HEK293 (cell line): ENCODE measurements at regions not wholly inside any gene's neighbourhood (a gene's known extent, or its start where the extent isn't known, plus 50 kb on each side); places are given as distances from the start of the nearest gene placed in this dataset.

Experiments used
- CTCF ChIA-PET: fragments of 350-600 bp; formaldehyde crosslinking; extraction: SDS; loops from one replicate; lab custom pipeline; 2021; ENCODE audit warnings: antibody characterized with exemption; lab: Yijun Ruan, JAX
- POLR2A ChIA-PET: fragments of 300-600 bp; formaldehyde crosslinking; extraction: SDS; loops from one replicate; lab custom pipeline; 2020; ENCODE audit warnings: antibody characterized with exemption, inconsistent platforms; lab: Yijun Ruan, JAX
- H3K27ac ChIP-seq: fragments of 200-500 bp; sonication (Bioruptor generic); 2 replicates; pipeline ENCODE4 v1.5.1; 2014; ENCODE audit warnings: low read depth, low read length, control low read depth, inconsistent platforms; ENCODE audit errors: extremely low read depth
- H3K36me3 ChIP-seq, 2 experiments: fragments of 200-500 bp in 1 of 2; sonication (Bioruptor generic) in 1 of 2; 1 replicate in 1 of 2; 2 replicates in 1 of 2; pipeline ENCODE4 v1.5.1; 2014 to 2017; ENCODE audit warnings: inconsistent platforms in 2 of 2, low read length in 2 of 2; ENCODE audit not compliant: control insufficient read depth in 2 of 2, insufficient read depth in 1 of 2
- H3K4me1 ChIP-seq: fragments of 200-500 bp; sonication (Bioruptor generic); 2 replicates; pipeline ENCODE4 v1.5.1; 2014; ENCODE audit warnings: mild to moderate bottlenecking, low read length, inconsistent platforms; ENCODE audit not compliant: control insufficient read depth, insufficient read depth
- H3K4me3 ChIP-seq: 2 replicates; pipeline ENCODE4 v1.5.1; 2011; ENCODE audit warnings: low read depth, mild to moderate bottlenecking, control low read depth, low read length, moderate library complexity
- H3K9me3 ChIP-seq: fragments of 200-500 bp; sonication (Bioruptor generic); 2 replicates; pipeline ENCODE4 v1.5.1; 2014; ENCODE audit warnings: low read depth, low read length, inconsistent platforms; ENCODE audit not compliant: control insufficient read depth, insufficient read depth
- HOXC10 ChIP-seq: sonication (generic); formaldehyde crosslinking; IDR thresholded peaks from 2 replicates; pipeline ENCODE4 v1.8.1; 2023; ENCODE audit warnings: mild to moderate bottlenecking, missing genetic modification reagents
- KLF7 ChIP-seq: fragments of 450-650 bp; formaldehyde crosslinking; IDR thresholded peaks from 2 replicates; pipeline ENCODE4 v1.5.1; 2016; ENCODE audit warnings: missing biosample characterization, missing genetic modification characterization, borderline replicate concordance
- KLF9 ChIP-seq: fragments of 450-650 bp; formaldehyde crosslinking; IDR thresholded peaks from 2 replicates; pipeline ENCODE4 v1.5.1; 2016; ENCODE audit warnings: missing biosample characterization, missing genetic modification characterization, low read depth
- SCRT1 ChIP-seq: fragments of 450-650 bp; formaldehyde crosslinking; IDR thresholded peaks from 2 replicates; pipeline ENCODE4 v1.5.1; 2016; ENCODE audit warnings: missing biosample characterization, missing genetic modification characterization, borderline replicate concordance
- SETDB1 ChIP-seq: IDR thresholded peaks from one replicate; pipeline ENCODE4 v1.6.1; 2017; ENCODE audit warnings: mild to moderate bottlenecking, low read length, moderate library complexity, mixed read lengths; ENCODE audit not compliant: insufficient read length
- WT1 ChIP-seq: fragments of 450-650 bp; formaldehyde crosslinking; IDR thresholded peaks from 2 replicates; pipeline ENCODE4 v1.5.1; 2016; ENCODE audit warnings: missing biosample characterization, missing genetic modification characterization
- ZBTB20 ChIP-seq: fragments of 450-650 bp; formaldehyde crosslinking; IDR thresholded peaks from 2 replicates; pipeline ENCODE4 v1.5.1; 2016; ENCODE audit warnings: missing biosample characterization, missing genetic modification characterization
- ZNF112 ChIP-seq: fragments of 450-650 bp; formaldehyde crosslinking; IDR thresholded peaks from 2 replicates; pipeline ENCODE4 v1.5.0; 2017; ENCODE audit warnings: missing biosample characterization, missing genetic modification characterization
- ZNF114 ChIP-seq: fragments of 450-650 bp; formaldehyde crosslinking; IDR thresholded peaks from 2 replicates; pipeline ENCODE4 v1.5.0; 2017; ENCODE audit warnings: missing biosample characterization, missing genetic modification characterization
- ZNF148 ChIP-seq: fragments of 450-650 bp; formaldehyde crosslinking; IDR thresholded peaks from 2 replicates; pipeline ENCODE4 v1.5.0; 2017; ENCODE audit warnings: missing biosample characterization, missing genetic modification characterization, borderline replicate concordance
- ZNF18 ChIP-seq: fragments of 450-650 bp; formaldehyde crosslinking; IDR thresholded peaks from 2 replicates; pipeline ENCODE4 v1.5.1; 2016; ENCODE audit warnings: missing biosample characterization, missing genetic modification characterization
- ZNF19 ChIP-seq: fragments of 450-650 bp; formaldehyde crosslinking; IDR thresholded peaks from 2 replicates; pipeline ENCODE4; 2016; ENCODE audit warnings: missing biosample characterization, missing genetic modification characterization, low read depth
- ZNF221 ChIP-seq: fragments of 450-650 bp; formaldehyde crosslinking; IDR thresholded peaks from 2 replicates; pipeline ENCODE4 v1.5.1; 2017; ENCODE audit warnings: missing biosample characterization, missing genetic modification characterization, borderline replicate concordance
- ZNF239 ChIP-seq: fragments of 450-650 bp; formaldehyde crosslinking; IDR thresholded peaks from 2 replicates; pipeline ENCODE4 v1.5.1; 2016; ENCODE audit warnings: missing biosample characterization, missing genetic modification characterization
- ZNF302 ChIP-seq: fragments of 450-650 bp; formaldehyde crosslinking; IDR thresholded peaks from 2 replicates; pipeline ENCODE4 v1.5.1; 2016; ENCODE audit warnings: missing biosample characterization, missing genetic modification characterization, low read depth
- ZNF394 ChIP-seq: fragments of 450-650 bp; formaldehyde crosslinking; IDR thresholded peaks from 2 replicates; pipeline ENCODE4 v1.5.1; 2016; ENCODE audit warnings: missing biosample characterization, missing genetic modification characterization, mild to moderate bottlenecking, moderate library complexity, borderline replicate concordance
- ZNF548 ChIP-seq: fragments of 450-650 bp; formaldehyde crosslinking; IDR thresholded peaks from 2 replicates; pipeline ENCODE4 v1.5.1; 2016; ENCODE audit warnings: missing biosample characterization, missing genetic modification characterization
- ZNF555 ChIP-seq: fragments of 450-650 bp; formaldehyde crosslinking; conservative IDR thresholded peaks from 2 replicates; pipeline ENCODE4 v1.5.1; 2017; ENCODE audit warnings: missing biosample characterization, mild to moderate bottlenecking, missing genetic modification characterization, inconsistent platforms
- ZNF560 ChIP-seq: fragments of 450-650 bp; formaldehyde crosslinking; IDR thresholded peaks from 2 replicates; pipeline ENCODE4 v1.5.1; 2017; ENCODE audit warnings: missing biosample characterization, missing genetic modification characterization, borderline replicate concordance
- ZNF624 ChIP-seq: fragments of 450-650 bp; formaldehyde crosslinking; IDR thresholded peaks from 2 replicates; pipeline ENCODE4 v1.5.1; 2017; ENCODE audit warnings: missing biosample characterization, missing genetic modification characterization
- ZNF664 ChIP-seq: fragments of 450-650 bp; formaldehyde crosslinking; IDR thresholded peaks from 2 replicates; pipeline ENCODE4 v1.5.1; 2016; ENCODE audit warnings: missing biosample characterization, missing genetic modification characterization
- ZSCAN23 ChIP-seq: fragments of 450-650 bp; formaldehyde crosslinking; IDR thresholded peaks from 2 replicates; pipeline ENCODE4 v1.5.1; 2016; ENCODE audit warnings: missing biosample characterization, missing genetic modification characterization
- TF ChIP-seq, protein P1 (sequence below): fragments of 450-650 bp; formaldehyde crosslinking; IDR thresholded peaks from 2 replicates; pipeline ENCODE4 v1.5.1; 2016; ENCODE audit warnings: missing biosample characterization, missing genetic modification characterization, borderline replicate concordance

GRCh38 chr10:130928306-130928705 is 383.2 kb downstream of the TCERG1L start (continued):
- TF ChIP-seq ZNF112 (tag by site-specific recombination): no peak

- Histone ChIP-seq H3K36me3 (no peaks in the 10 kb centered on the region), H3K4me3 (no peak overlapping the region)
- CTCF ChIA-PET: no interaction called here
- POLR2A ChIA-PET: no interaction called here
- TF ChIP-seq ZNF18 (tag by site-specific recombination): no peak
- TF ChIP-seq, all 188 proteins: peak for 0
- Histone ChIP-seq H3K9me3 (no peaks in the 10 kb centered on the region), H3K27ac (no peak overlapping the region), H3K4me1 (no peaks in the 10 kb centered on the region)
Measured at GRCh38 chr10:130929422-130930325, 381.8 kb downstream of the TCERG1L start.

- Histone ChIP-seq H3K9me3 (no peaks in the 10 kb centered on the region), H3K4me3 (no peak overlapping the region), H3K36me3 (no peaks in the 10 kb centered on the region), H3K27ac (no peak overlapping the region), H3K4me1 (no peaks in the 10 kb centered on the region)
- POLR2A ChIA-PET: no interaction called here
- TF ChIP-seq ZNF555 (tag by site-specific recombination) (no peak), ZNF114 (tag by site-specific recombination) (no peak), ZSCAN23 (tag by site-specific recombination) (no peak), ZNF560 (tag by site-specific recombination) (no peak), HOXC10 (CRISPR knock-in tag) (no peak), KLF7 (no peak), KLF9 (tag by site-specific recombination) (no peak), ZNF239 (tag by site-specific recombination) (no peak), ZNF19 (tag by site-specific recombination) (no peak), SCRT1 (tag by site-specific recombination) (no peak), ZBTB20 (no peak)
- CTCF ChIA-PET: no interaction called here
Measured at GRCh38 chr10:130930821-130931220, 380.7 kb downstream of the TCERG1L start.

- CTCF ChIA-PET: no interaction called here
- TF ChIP-seq WT1 (tag by site-specific recombination) (no peak), ZBTB20 (no peak), SETDB1 (no peak), SCRT1 (tag by site-specific recombination) (no peak), ZNF664 (tag by site-specific recombination) (no peak), ZNF394 (tag by site-specific recombination) (no peak), ZNF221 (tag by site-specific recombination) (no peak), ZNF148 (tag by site-specific recombination) (no peak), ZNF302 (tag by site-specific recombination) (no peak), ZNF624 (tag by site-specific recombination) (no peak), ZNF548 (tag by site-specific recombination) (no peak)
- TF ChIP-seq, protein P1, sequence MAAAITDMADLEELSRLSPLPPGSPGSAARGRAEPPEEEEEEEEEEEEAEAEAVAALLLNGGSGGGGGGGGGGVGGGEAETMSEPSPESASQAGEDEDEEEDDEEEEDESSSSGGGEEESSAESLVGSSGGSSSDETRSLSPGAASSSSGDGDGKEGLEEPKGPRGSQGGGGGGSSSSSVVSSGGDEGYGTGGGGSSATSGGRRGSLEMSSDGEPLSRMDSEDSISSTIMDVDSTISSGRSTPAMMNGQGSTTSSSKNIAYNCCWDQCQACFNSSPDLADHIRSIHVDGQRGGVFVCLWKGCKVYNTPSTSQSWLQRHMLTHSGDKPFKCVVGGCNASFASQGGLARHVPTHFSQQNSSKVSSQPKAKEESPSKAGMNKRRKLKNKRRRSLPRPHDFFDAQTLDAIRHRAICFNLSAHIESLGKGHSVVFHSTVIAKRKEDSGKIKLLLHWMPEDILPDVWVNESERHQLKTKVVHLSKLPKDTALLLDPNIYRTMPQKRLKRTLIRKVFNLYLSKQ (tag by site-specific recombination): no peak
Measured at GRCh38 chr10:130931256-130931655, 380.3 kb downstream of the TCERG1L start.

More at GRCh38 chr10:130931256-130931655, 380.3 kb downstream of the TCERG1L start:
- Histone ChIP-seq H3K4me3 (no peak overlapping the region), H3K4me1 (no peaks in the 10 kb centered on the region), H3K36me3 (no peaks in the 10 kb centered on the region), H3K27ac (no peak overlapping the region), H3K9me3 (no peaks in the 10 kb centered on the region)
- POLR2A ChIA-PET: no interaction called here
